CD8-positive, alpha-beta memory T cell (primary cell): ENCODE measurements at regions not wholly inside any gene's neighbourhood (a gene's known extent, or its start where the extent isn't known, plus 50 kb on each side); places are given as distances from the start of the nearest gene placed in this dataset.

Experiments used
- CTCF ChIA-PET: fragments of 350-600 bp; sonication (Branson Sonifier 250); formaldehyde crosslinking; loops from one replicate; lab custom pipeline; 2021; ENCODE audit warnings: antibody characterized with exemption; lab: Charles Lee
- POLR2A ChIA-PET: fragments of 350-600 bp; sonication (Branson Sonifier 250); formaldehyde crosslinking; loops from one replicate; lab custom pipeline; 2021; ENCODE audit warnings: antibody characterized with exemption; lab: Charles Lee
- DNase-seq, 5 donors: peaks; one replicate each; pipeline versions ENCODE4 v3.0.0 to v3.0.0-alpha.2; 2020 to 2022; ENCODE audit warnings: mixed read lengths in 1 of 5
- H3K27ac ChIP-seq: one replicate; pipeline ENCODE4 v1.7.0; 2013; ENCODE audit warnings: low read depth, mild to moderate bottlenecking, low read length, moderate library complexity
- H3K27me3 ChIP-seq: 2 replicates; pipeline ENCODE4 v1.7.0; 2013; ENCODE audit warnings: low read length, mild to moderate bottlenecking; ENCODE audit not compliant: insufficient read depth, poor library complexity, severe bottlenecking
- H3K36me3 ChIP-seq: 2 replicates; pipeline ENCODE4 v1.7.0; 2013; ENCODE audit warnings: mild to moderate bottlenecking, low read length, moderate library complexity; ENCODE audit not compliant: insufficient read depth
- H3K4me1 ChIP-seq: 2 replicates; pipeline ENCODE4 v1.7.0; 2013; ENCODE audit warnings: mild to moderate bottlenecking, low read length, moderate library complexity; ENCODE audit not compliant: insufficient read depth
- H3K4me3 ChIP-seq: 2 replicates; pipeline ENCODE4 v1.7.0; 2013; ENCODE audit warnings: mild to moderate bottlenecking, low read length
- H3K9me3 ChIP-seq: 2 replicates; pipeline ENCODE4 v1.7.0; 2013; ENCODE audit warnings: mild to moderate bottlenecking, low read length
- H3K27ac Mint-ChIP-seq, 8 donors: one replicate each; pipeline ENCODE4 v1.8.0; 2020 to 2021; ENCODE audit warnings: mixed read lengths in 8 of 8, mild to moderate bottlenecking in 6 of 8, inconsistent platforms in 3 of 8, moderate library complexity in 3 of 8
- H3K27me3 Mint-ChIP-seq, 2 donors: one replicate each; pipeline ENCODE4 v1.8.0; 2020 to 2021; ENCODE audit warnings: mixed read lengths in 2 of 2, mild to moderate bottlenecking in 1 of 2, moderate library complexity in 1 of 2
- H3K36me3 Mint-ChIP-seq, 3 donors: one replicate each; pipeline ENCODE4 v1.8.0; 2020 to 2021; ENCODE audit warnings: mixed read lengths in 3 of 3, inconsistent platforms in 1 of 3, mild to moderate bottlenecking in 1 of 3
- H3K4me1 Mint-ChIP-seq, 3 donors: one replicate each; pipeline ENCODE4 v1.8.0; 2020 to 2021; ENCODE audit warnings: mixed read lengths in 3 of 3, inconsistent platforms in 1 of 3, mild to moderate bottlenecking in 1 of 3
- H3K4me3 Mint-ChIP-seq, 7 donors: one replicate each; pipeline ENCODE4 v1.8.0; 2020 to 2021; ENCODE audit warnings: mixed read lengths in 7 of 7, mild to moderate bottlenecking in 6 of 7, moderate library complexity in 4 of 7, inconsistent platforms in 2 of 7
- H3K9me3 Mint-ChIP-seq, 5 donors: one replicate each; pipeline ENCODE4 v1.8.0; 2020 to 2022; ENCODE audit warnings: mixed read lengths in 5 of 5, mild to moderate bottlenecking in 3 of 5, moderate library complexity in 2 of 5, inconsistent platforms in 1 of 5

GRCh38 chr11:80412604-80413003 lies 971.8 kb upstream of the TENM4 start:
- Histone ChIP-seq H3K27ac (no peak overlapping the region), H3K36me3 (no peaks in the 10 kb centered on the region), H3K4me1 (no peaks in the 10 kb centered on the region), H3K9me3 (no peaks in the 10 kb centered on the region), H3K4me3 (no peak overlapping the region), H3K27me3 (no peaks in the 10 kb centered on the region)
- DNase-seq = no peak
- ChIA-PET POLR2A (no interaction called here), CTCF (interaction anchor here (0.7 kb wide), 1 partner anchor 15 kb away, joined by 3 read pairs; no protein-coding TSS in a partner anchor)
- no peaks in the 10 kb centered on the region for H3K27me3 Mint-ChIP-seq
- H3K4me1 Mint-ChIP-seq = no peaks in the 10 kb centered on the region
- H3K9me3 Mint-ChIP-seq = peaks cover 8 to 29% (median 13%) of the 10 kb centered on the region in 5 donors
- H3K4me3 Mint-ChIP-seq = no peak overlapping the region
- no peaks in the 10 kb centered on the region for H3K36me3 Mint-ChIP-seq
- H3K27ac Mint-ChIP-seq = no peak overlapping the region

DNA sequence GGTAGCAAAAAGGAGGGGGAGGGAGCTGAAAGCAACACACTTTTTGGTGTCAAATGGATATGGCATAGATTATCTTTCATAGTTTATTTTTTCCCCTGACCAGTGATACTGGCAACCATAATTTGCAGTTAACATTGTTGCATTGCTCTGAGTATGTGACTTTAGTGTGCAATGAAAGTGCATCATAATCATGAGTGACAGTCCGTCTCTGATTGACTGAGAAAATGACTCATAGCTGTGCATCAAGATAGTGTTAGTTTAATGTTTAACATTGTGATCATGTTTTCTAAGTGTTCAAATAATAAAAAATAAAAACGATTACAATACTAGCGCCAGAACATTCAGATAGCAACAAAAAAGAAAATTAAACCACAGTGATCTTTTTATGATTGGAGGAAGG lies 952.4 kb upstream of the TENM4 start:
- Histone ChIP-seq H3K4me3 (no peak overlapping the region), H3K4me1 (no peaks in the 10 kb centered on the region), H3K27ac (no peak overlapping the region), H3K9me3 (peaks cover 3% of the 10 kb centered on the region), H3K27me3 (no peaks in the 10 kb centered on the region), H3K36me3 (no peaks in the 10 kb centered on the region)
- DNase-seq = no peak
- peaks cover 0 to 2% of the 10 kb centered on the region in 2 donors for H3K27me3 Mint-ChIP-seq
- H3K4me1 Mint-ChIP-seq = no peaks in the 10 kb centered on the region
- ChIA-PET POLR2A (no interaction called here), CTCF (no interaction called here)
- no peak overlapping the region for H3K27ac Mint-ChIP-seq
- no peaks in the 10 kb centered on the region for H3K36me3 Mint-ChIP-seq
- no peak overlapping the region for H3K4me3 Mint-ChIP-seq
- H3K9me3 Mint-ChIP-seq = peaks cover 0 to 22% (median 10%) of the 10 kb centered on the region in 5 donors

GRCh38 chr11:80390505-80390904 lies 949.7 kb upstream of the TENM4 start:
- no peak overlapping the region for H3K4me3 ChIP-seq
- POLR2A ChIA-PET = no interaction called here
- H3K27ac ChIP-seq = no peak overlapping the region
- no peaks in the 10 kb centered on the region for H3K4me1 Mint-ChIP-seq
- no peaks in the 10 kb centered on the region for H3K27me3 ChIP-seq
- H3K4me1 ChIP-seq = no peaks in the 10 kb centered on the region
- peaks cover 0 to 2% of the 10 kb centered on the region in 2 donors for H3K27me3 Mint-ChIP-seq
- DNase-seq = no peak
- CTCF ChIA-PET = no interaction called here
- peaks cover 3% of the 10 kb centered on the region for H3K9me3 ChIP-seq
- no peaks in the 10 kb centered on the region for H3K36me3 Mint-ChIP-seq
- H3K4me3 Mint-ChIP-seq = no peak overlapping the region
- no peak overlapping the region for H3K27ac Mint-ChIP-seq
- peaks cover 0 to 19% (median 13%) of the 10 kb centered on the region in 5 donors for H3K9me3 Mint-ChIP-seq
- no peaks in the 10 kb centered on the region for H3K36me3 ChIP-seq

GRCh38 chr11:80388536-80388935 lies 947.7 kb upstream of the TENM4 start:
- Histone ChIP-seq H3K27me3 (no peaks in the 10 kb centered on the region), H3K36me3 (no peaks in the 10 kb centered on the region), H3K4me3 (no peak overlapping the region), H3K4me1 (no peaks in the 10 kb centered on the region), H3K9me3 (peaks cover 3% of the 10 kb centered on the region), H3K27ac (no peak overlapping the region)
- no peaks in the 10 kb centered on the region for H3K36me3 Mint-ChIP-seq
- no peak overlapping the region for H3K4me3 Mint-ChIP-seq
- no peaks in the 10 kb centered on the region for H3K4me1 Mint-ChIP-seq
- H3K27ac Mint-ChIP-seq = no peak overlapping the region
- ChIA-PET POLR2A (no interaction called here), CTCF (no interaction called here)
- DNase-seq = no peak
- H3K9me3 Mint-ChIP-seq = peaks cover 0 to 19% (median 14%) of the 10 kb centered on the region in 5 donors
- H3K27me3 Mint-ChIP-seq = peaks cover 0 to 2% of the 10 kb centered on the region in 2 donors

DNA sequence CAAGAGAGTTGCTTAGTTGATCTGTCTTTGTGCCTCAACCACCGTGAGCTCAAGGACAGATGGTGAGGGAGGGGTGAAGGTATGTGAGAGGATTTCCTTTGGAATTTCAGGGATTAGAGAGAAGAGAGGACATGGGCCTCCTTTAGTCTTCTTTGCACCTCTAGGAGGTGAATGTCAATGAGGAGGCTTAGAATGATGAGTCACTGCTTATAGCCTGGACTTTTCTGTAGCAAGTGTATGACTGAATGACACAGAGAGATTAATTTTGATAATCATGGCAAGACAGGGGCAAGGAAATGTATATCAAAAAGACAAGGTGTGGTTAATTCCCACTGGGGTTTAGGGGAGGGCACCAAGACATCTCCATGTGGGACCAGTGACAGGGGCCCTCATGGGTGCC lies 947.3 kb upstream of the TENM4 start:
- Mint-ChIP-seq H3K4me3 (no peak overlapping the region), H3K27me3 (peaks cover 0 to 2% of the 10 kb centered on the region in 2 donors), H3K36me3 (no peaks in the 10 kb centered on the region), H3K27ac (no peak overlapping the region), H3K4me1 (no peaks in the 10 kb centered on the region), H3K9me3 (peaks cover 0 to 19% (median 14%) of the 10 kb centered on the region in 5 donors)
- ChIA-PET POLR2A (no interaction called here), CTCF (no interaction called here)
- peaks cover 3% of the 10 kb centered on the region for H3K9me3 ChIP-seq
- no peaks in the 10 kb centered on the region for H3K4me1 ChIP-seq
- H3K36me3 ChIP-seq = no peaks in the 10 kb centered on the region
- no peak overlapping the region for H3K27ac ChIP-seq
- DNase-seq = no peak
- H3K27me3 ChIP-seq = no peaks in the 10 kb centered on the region
- H3K4me3 ChIP-seq = no peak overlapping the region

DNA sequence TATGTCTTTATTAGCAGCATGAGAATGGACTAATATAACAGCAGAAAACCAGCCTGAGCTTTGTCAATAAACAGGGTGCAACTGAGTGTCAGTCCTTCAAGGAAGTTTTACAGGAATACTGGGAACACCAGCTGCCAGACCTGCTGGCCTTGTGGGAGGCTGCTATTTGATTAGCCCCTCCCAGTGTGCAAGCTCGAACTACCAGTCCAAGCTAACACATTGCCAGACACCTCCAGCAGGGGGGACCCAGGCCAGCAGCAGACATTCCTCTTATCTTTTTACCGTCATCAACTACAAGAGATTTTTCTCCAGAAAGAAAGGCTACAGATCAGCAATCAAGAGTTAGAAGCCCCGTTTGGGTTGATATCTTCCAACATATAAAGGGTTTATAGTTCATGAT lies 942.8 kb upstream of the TENM4 start:
- POLR2A ChIA-PET = no interaction called here
- Mint-ChIP-seq H3K27me3 (no peaks in the 10 kb centered on the region), H3K36me3 (no peaks in the 10 kb centered on the region), H3K9me3 (peaks cover 0 to 11% (median 9%) of the 10 kb centered on the region in 5 donors), H3K27ac (no peak overlapping the region), H3K4me3 (no peak overlapping the region), H3K4me1 (no peaks in the 10 kb centered on the region)
- DNase-seq = no peak
- CTCF ChIA-PET = no interaction called here
- no peaks in the 10 kb centered on the region for H3K4me1 ChIP-seq
- H3K27me3 ChIP-seq = no peaks in the 10 kb centered on the region
- peaks cover 2% of the 10 kb centered on the region for H3K9me3 ChIP-seq
- H3K36me3 ChIP-seq = no peaks in the 10 kb centered on the region
- H3K4me3 ChIP-seq = no peak overlapping the region
- H3K27ac ChIP-seq = no peak overlapping the region

DNA sequence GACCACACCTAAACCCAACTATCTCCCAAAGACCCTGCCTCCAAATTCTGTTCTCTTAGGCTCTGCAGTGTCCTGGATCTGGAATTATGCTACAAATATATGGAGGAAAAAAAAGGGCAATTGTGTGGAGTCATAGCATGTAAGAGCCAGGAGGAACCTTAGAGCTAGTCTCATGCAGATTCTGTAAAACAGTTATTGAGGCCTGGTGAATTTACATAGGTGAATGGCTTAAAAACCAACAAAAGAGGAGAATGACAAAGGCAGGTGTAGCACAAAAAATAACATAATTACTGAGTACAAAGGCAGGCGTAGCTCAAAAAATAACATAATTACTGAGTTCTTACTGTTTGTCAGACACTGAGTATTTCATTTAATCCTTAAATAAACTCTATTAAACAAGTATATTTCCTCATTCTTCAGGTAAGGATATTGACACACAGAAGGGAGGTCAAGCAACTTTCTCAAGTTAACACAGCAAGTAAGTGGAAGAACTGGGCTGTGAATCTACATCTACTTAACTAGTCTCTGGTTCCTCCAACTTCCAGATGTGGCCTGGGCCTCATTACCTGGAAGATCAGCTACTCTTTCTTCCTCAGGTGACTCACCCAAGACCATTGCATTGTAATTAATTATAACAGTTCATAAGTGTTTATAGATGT lies 938.9 kb upstream of the TENM4 start:
- Mint-ChIP-seq H3K4me3 (peak overlapping the region in 1 of 7 donors; percentile 28), H3K27ac (no peak overlapping the region), H3K9me3 (peaks cover 2 to 8% (median 4%) of the 10 kb centered on the region in 5 donors), H3K36me3 (no peaks in the 10 kb centered on the region), H3K4me1 (no peaks in the 10 kb centered on the region), H3K27me3 (peaks cover 0 to 2% of the 10 kb centered on the region in 2 donors)
- H3K27ac ChIP-seq = no peak overlapping the region
- no peaks in the 10 kb centered on the region for H3K27me3 ChIP-seq
- no peak for DNase-seq
- no peaks in the 10 kb centered on the region for H3K9me3 ChIP-seq
- no peaks in the 10 kb centered on the region for H3K36me3 ChIP-seq
- H3K4me3 ChIP-seq = no peak overlapping the region
- no peaks in the 10 kb centered on the region for H3K4me1 ChIP-seq
- POLR2A ChIA-PET = no interaction called here
- CTCF ChIA-PET = no interaction called here

- no peaks in the 10 kb centered on the region for H3K4me1 ChIP-seq
- H3K36me3 ChIP-seq = no peaks in the 10 kb centered on the region
- H3K4me1 Mint-ChIP-seq = no peaks in the 10 kb centered on the region
- no peaks in the 10 kb centered on the region for H3K27me3 ChIP-seq
- H3K9me3 Mint-ChIP-seq = peaks cover 6 to 19% (median 12%) of the 10 kb centered on the region in 5 donors
- ChIA-PET POLR2A (no interaction called here), CTCF (no interaction called here)
- H3K36me3 Mint-ChIP-seq = no peaks in the 10 kb centered on the region
- H3K27ac Mint-ChIP-seq = no peak overlapping the region
- no peak for DNase-seq
- peaks cover 0 to 1% of the 10 kb centered on the region in 2 donors for H3K27me3 Mint-ChIP-seq
- no peak overlapping the region for H3K27ac ChIP-seq
- no peaks in the 10 kb centered on the region for H3K9me3 ChIP-seq
- H3K4me3 Mint-ChIP-seq = no peak overlapping the region
- H3K4me3 ChIP-seq = no peak overlapping the region
Observed at GRCh38 chr11:80371931-80372330, 931.1 kb upstream of the TENM4 start.
